DMS53 treated with DMSO at 0.1 percent for 48 hours (cell line): ENCODE measurements at regions not wholly inside any gene's neighbourhood (a gene's known extent, or its start where the extent isn't known, plus 50 kb on each side); places are given as distances from the start of the nearest gene placed in this dataset.
"Not testable (repeated sequence)": the region's sequence is repeated elsewhere in the genome, so short reads cannot be mapped to it uniquely, and the experiment has no call there.

Experiments used
- DNase-seq: peaks from one replicate; lab custom pipeline; 2025; ENCODE audit not compliant: unreplicated experiment; lab: John Stamatoyannopoulos, UW

DNA sequence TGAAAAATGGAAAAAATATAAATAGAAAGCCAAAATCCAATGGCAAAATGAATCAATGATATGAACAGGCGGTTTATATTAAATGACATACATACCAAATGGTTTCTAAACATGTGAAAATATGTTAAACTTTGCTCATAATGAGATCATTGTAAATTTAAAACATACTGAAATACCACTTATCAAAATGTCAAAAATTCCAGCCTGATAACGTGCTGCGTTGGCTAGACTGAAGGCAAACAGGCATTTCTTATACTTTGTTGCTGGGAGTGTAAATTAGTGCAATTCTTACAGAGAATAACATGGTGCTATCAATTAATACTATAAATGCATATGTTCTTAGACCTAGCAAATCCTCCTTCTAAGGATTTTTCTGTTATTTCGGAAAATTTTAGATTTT, 225.8 kb upstream of the FAM3C start:
- DNase-seq: no peak

DNA sequence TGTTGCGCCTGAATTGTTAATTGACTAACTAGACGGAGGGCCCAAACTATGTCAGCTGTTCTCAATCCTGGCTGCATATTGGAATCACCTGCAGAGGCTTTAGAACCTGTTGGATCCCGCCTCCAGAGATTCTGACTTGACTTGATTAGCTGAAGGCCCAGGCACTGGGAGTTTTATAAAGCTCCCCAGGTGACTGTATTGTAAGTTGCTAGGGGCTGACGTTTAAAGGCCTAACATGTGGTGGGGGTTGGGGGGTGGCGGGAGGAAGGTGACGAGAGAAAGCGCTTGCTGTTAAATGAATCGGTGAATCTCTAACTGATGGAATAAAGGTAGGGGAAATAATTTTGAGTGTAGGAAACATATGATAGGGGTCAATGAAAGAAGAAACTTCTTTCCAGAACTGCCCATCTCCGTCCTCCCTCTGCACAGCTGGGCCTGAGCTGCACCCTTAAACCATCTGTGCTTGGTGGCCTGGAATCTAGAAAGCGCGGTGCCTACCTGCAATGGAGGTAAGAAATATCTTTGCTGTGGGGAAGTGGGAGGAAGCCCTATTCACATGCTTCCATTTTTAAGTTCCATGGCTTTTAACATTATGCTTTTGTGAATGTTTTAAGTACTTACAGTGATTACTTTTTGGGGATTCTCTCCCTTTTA, 225.0 kb upstream of the FAM3C start:
- no peak for DNase-seq

DNA sequence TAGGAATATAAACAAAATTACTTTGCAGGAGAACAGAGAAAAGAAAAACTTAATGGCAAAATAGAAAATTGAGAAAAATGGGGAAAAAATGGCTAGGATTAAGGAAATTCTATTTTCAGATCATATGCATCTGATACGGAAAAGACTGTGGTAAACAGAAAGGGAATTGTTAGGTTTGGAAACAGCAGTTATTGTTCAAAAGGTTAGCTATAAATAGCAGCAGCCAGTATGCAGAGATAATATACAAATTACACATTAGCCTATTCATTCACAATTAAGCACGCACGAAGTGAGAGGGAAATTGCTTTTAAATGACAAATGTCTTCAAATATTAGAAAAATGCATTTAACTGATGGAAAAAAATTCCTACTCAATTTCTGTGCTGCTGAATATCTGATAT, 224.1 kb upstream of the FAM3C start:
- no peak for DNase-seq

DNA sequence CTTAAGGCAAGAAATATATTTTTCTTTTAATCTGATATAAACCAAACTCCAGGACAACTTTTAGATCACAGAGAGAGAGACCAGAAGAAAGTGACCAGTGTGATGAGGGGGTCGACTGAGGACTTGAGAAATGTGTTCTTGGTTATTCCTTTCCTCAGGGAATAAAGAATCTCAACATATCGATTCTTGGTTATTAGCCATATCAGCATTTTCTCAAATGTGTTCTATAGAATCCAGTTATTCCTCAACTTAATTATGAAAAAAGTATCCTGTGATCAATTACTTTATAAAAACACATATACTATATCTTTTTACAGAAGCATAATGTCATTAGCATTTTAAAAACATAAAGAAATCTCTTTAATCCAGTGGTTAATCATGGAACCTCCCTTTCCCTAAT, 222.1 kb upstream of the FAM3C start:
- DNase-seq: no peak

DNA sequence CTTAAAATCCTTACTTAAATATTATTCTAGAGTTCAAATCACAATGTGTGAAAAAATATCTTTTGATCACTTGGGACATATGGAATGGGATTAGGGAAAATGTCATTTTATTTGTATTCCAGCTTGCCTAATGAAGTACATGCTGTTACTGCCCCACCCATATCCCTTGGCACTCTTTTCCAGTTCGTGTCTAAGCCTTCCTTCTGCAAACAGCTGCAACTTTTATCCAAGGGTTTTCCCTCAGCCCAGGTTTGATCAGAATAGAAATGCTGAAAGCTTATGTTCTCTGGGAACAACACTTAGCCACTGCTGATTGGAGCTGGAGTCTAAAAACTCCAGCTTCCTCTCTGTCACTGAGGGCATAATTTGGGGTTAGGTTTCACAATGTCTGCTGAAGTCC, 214.1 kb upstream of the FAM3C start:
- no peak for DNase-seq

DNA sequence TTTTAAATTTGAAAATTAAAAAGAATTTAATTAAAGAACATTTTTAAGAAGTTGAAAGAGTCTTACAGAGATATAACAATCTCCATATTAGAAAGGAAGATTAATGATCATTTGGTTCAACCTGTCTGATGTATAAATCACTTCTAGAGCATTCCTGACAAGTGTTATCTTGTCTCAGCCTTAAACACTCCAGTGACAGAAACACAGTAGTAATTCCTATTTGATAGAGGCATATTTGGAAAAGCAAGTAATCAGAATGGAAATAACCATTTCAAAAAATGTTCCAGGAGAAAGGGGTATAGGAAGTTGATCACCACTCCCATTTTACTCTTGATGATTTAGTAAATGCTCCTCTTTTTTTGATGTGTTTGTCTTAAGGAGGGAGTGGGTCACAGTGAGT, 213.1 kb upstream of the FAM3C start:
- no peak for DNase-seq

DNA sequence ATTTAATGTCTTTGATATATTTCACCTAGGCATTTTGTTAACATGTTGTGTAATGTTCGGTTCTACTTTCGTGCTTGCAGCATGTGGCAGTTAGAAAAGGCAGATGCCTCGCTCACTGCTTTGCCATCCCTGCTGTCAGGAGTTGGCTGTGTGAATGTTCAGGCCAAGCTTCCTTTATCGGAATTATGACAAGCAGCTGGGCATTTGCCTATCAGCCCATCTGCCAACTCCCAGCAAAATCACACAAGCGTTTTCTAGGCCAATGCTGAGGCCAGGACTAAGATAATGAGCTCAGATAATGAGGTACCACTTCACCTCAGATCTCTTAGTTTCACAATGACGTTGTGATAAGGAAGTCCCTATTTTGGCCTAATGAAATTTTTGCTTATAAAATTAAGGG, 212.7 kb upstream of the FAM3C start:
- no peak for DNase-seq

DNA sequence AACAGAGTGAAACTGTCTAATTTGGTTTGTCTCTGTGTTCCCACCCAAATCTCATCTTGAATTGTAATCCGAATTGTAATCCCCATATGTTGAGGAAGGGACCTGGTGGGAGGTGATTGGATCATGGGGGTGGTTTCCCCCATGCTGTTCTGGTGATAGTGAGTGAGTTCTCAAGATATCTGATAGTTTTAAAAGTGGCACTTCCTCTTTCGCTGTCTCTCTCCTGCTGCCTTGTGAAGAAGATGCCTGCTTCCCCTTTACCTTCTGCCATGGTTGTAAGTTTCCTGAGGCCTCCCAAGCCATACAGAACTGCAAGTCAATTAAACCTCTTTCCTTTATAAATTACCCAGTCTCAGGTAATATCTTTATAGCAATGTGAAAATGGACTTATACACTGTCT, 212.1 kb upstream of the FAM3C start:
- DNase-seq: not testable (repeated sequence)

DNA sequence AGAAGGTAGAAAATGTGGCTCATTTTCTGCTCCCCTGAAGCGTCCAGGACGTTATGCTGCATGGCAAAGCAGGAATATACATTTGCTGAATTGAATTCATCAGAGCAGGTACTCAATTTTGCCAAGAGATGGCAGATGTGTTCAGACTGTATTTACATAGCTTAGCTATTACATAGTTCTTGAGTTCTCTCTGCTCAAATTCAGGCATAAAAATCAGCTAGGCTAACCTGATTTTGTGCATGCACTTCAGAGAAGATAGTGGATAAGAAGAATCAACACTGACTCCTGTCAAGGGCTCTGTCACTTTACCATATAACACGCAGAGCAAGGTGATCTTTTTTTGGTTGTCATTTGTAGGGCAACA, 209.2 kb upstream of the FAM3C start:
- peak; percentile 75 for DNase-seq

DNA sequence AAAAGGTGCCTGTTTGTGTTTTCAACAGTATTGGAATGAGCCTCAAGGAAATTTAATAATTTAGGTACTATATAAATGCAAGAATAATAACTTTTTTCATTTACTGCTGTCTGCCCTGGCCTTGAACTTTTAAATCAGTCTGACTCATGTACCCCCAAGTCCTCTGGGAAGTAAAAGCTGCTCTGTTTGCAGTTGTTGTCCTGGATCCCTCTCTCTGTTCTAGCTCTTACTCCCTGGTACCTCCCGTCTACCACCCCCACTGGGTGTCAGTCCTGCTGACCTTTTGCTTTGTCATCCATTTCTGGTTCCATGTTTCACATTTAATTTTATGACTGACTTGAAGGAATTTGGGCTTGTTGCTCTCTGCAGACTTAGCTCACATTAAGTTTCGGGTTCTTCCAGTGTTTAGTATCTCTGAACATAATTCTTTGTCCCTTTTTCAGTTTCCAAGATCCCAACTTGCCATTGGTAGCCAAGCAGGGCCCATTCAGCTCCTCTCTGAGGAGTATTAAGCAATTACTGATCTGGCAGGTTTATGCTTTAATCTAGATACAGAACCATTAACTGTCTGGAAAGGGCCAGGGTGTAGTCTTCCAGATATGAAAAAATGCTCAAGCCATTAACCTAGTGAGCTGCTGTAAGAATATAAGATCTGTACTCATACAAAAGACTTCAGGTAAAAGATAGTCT, 208.7 kb upstream of the FAM3C start:
- no peak for DNase-seq

DNA sequence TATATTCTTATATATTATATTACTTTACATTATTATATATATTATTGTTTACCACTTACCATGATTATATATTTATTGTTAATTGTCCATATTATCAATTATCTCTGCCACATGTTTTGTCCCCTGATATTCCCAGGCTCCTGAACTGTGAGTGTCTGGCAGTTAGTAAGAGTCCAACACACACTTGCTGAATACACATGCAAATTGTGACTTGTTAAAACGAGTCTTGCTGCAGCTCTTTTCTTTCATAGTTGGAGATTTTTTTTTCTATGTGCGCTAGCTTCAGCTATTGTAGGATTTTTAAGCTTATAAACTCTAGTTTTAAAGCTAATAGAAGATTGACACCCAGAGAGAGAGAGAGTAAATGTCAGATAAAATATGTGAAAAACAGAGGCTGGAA, 207.8 kb upstream of the FAM3C start:
- DNase-seq: no peak

DNA sequence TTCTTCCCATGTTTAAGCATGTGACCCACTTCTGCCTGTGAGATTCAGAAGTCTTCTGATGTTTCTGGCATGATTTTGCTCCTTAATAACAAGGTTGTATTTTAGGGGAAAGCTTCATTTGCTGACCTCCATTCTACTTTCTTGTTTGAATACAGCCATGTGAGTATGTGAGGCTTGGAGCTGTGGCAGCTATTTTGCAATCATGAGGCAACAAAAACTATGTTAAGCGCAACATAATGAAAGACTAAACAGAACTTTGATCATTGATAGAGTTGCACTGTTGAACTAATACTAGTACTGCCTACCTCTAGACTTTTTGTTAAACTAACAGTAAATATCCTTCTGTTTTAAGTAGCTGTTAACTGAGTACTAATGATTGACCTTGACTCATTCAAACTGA, 203.8 kb upstream of the FAM3C start:
- DNase-seq: no peak

DNA sequence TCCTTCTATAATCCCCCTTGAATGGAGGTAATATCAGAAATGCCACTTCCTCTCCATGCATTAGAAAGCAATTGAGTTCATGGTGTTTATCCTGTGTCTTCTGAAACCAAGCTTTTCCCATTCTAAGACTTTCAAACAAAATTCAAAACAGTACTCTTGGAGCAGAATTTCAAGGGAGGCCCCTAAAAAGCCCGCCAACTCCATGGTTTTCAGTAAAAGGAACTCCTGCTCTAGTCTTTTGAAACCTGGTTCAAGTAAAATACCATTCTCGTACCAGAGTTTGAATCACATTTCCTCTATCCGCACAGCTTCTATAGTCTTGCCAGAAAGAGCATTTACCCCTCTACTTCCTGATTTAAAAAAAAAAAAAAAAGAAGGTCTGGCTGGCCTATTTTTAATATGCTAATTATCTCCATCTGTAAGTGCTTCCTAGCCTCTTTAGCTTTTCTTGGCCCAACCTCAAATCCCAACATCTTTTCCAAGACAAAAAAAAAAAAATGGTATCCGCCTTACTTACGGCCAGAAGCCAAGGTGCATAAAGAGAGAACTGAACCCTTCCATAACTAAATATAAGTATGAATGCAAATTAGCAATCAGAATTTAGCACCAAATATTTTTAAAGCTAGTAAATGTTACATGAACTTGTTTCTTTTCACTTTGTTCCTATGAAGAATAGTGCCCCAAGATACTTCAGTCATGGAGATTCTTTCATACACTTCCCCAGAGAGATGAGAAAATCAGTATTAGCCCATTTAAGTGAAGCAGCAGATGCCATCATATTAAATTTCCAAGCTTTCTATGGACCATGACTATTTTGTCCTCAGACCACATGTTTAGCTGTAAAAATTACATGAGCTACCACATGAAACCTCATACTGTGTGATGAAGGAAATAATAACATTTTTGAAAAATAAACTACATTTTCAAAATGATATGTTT, 199.9 kb upstream of the FAM3C start:
- DNase-seq: no peak

DNA sequence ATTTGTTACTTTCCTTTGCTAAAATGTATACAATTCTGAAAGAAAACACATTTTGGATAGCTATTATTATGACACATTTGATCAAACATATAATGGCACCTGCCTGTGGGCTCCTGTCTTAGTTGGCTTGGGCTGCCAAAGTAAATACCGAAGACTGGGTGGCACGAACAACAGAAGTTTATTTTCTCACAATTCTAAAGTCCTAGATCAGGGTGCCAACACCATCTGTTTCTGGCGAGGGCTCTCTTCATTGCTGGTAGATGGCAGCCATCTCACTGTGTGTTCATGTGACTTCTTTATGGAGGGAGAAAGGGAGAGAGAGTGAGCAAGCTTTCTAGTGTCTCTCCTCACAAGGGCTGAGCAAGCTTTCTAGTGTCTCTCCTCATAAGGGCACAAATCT, 195.8 kb upstream of the FAM3C start:
- DNase-seq: no peak

DNA sequence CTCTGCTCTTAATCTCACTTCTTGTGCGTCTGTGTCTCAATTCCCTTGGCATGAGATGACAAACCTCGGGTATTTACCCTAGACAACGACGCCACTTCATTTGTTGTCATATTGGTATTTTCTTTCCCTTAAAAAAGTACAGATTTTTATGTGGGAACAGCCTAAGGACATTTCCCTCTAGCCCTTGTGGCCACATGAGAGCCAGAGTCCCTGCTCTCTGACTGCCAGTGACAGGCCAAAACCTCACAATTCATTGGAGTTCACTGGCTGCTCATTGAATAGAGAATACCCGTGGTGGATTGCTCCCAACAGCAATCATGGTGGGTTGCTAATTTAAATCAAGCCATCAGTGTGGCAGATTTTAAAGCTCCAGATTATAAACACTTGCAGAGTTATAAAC, 191.3 kb upstream of the FAM3C start:
- DNase-seq: no peak

DNA sequence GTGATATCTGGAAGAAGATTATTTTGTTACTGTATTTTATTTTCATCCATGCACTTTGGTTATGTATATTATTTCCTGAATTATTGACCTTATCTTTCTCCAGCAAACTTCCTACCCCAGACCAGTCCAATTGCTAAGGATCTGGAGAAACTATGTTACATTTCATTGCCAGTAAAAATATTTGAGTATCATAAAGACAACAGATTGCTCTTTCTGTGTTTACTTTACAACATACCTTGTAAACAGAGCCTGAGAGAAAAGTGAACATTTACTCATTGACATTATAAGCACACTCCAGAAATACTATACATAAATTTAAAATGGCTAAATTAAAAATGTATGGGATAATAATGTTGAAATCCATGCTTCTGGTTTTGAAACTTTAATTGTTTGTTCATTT, 186.2 kb upstream of the FAM3C start:
- DNase-seq: peak; percentile 55

DNA sequence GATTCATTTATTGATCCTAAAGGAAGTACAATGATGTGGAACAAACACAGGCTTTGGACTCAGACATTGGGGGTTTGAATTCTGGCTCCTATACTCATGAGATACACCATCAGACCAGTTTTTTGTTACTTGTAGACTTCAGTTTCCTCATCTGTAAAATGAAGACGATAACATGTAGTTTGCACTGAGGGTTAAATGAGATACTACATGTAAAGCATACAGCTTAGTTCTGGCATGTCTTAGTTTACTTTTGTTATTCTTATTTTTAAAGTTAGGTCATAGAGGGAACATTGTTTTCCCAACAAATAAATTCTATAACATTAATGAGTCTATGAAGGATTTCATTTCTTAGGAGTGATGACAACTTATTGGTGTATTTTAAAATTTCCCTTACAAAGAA, 183.5 kb upstream of the FAM3C start:
- DNase-seq: no peak

DNA sequence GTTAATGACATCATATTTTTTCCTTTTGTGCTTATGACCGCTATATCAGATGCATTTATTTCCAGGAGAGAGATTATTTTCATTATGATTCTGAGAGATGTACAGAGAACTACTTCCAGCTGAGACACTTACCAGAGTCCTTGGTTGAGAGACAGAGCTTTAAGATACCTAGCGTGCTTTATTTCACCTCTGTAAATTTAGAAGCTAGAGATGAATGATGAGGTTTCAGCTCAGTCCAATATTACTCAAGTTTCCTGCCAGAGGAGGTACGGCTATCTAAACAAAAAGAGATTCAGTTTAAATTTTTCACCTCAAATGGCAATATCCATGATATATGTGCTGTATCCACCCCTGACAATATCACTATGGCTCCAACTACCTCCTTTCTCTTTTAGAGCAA, 182.6 kb upstream of the FAM3C start:
- no peak for DNase-seq

DNA sequence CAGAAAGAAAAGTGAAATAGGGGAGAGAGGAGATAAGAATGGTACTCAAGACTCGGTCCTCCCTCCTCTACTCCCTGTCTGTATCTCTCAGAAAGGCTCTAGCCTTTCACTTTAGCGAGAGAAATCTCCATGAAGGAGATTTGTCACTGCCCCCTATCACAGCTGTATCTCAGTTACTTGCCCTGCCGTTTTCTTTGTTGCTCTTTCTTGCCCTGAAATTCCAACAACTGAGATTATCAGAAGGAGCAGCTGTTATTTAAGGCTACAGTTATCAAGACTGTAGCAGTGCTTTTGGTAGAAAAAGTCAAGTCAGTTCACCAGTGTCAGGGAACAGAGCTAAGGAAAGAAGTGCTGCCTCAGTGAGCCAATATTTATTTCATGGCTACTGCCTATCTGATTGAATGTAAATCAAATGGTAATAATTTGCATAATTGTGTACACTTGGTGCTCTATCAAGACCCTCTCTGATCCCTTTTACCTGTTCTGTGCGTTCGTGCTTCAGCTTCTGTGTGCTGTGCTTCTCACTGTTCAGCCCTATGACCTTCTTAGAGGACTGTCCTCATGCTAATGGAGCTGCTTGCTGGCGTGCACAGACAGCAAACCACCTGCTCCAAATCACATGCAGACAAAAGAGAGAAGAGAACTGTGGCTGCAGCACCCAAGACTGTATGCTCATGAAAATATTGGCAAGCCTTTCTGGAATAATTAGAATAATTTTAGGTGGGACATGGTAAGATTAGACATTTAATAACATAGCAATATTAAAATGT, 180.2 kb upstream of the FAM3C start:
- no peak for DNase-seq

DNA sequence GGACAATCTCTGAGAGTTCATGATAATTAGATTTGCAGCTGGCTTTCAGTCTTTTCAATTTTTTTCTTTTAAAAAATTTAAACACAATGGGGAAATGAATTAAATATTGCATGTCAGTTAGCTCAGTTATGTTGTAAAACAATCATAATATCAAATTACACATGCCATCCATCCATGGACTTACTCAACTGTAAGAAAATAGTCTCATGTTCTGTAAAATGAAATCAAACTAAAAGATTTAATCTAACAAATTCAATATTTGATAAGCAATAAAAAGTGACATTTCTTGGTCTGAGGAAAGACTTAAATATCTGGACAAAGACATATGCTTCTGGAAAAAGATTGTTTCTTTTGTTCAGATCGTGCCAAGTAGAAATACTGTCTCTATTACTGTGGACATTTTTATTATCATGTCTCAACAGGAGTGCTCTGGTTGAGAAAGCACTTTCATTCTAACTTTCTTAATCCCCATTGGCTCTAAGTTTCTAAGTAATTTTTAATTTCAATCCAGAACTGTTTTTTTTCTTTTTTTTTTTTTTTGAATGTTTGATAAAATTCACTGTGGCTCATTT, 179.2 kb upstream of the FAM3C start:
- no peak for DNase-seq

DNA sequence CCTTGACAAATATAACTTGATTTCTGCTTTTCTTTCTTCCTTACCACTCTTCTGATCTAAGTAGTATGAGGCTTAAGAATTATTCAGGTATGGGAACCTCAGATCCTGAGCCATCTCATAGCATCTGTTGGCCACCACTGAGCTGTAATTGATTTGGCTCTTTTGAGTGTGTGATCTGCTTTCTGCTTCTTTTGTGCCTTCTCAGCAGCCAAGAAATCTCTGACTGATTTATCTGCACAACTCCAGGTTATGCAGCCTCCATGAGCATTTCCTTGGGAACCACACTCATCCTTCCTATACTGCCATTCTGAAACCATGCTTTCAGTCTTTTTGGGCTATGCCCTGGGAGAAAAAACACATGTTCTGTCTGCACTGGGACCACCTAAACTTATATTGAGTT, 178.0 kb upstream of the FAM3C start:
- no peak for DNase-seq
